HG02571 (cell line): ENCODE measurements at regions not wholly inside any gene's neighbourhood (a gene's known extent, or its start where the extent isn't known, plus 50 kb on each side); places are given as distances from the start of the nearest gene placed in this dataset.
"Not testable (repeated sequence)": the region's sequence is repeated elsewhere in the genome, so short reads cannot be mapped to it uniquely, and the experiment has no call there.

Experiments used
- ATAC-seq: cut with Tn5 transposase; IDR thresholded peaks from one replicate; pipeline ENCODE4 v1.9.1; 2021; ENCODE audit warnings: mild to moderate bottlenecking, moderate library complexity; ENCODE audit not compliant: unreplicated experiment

GRCh38 chr2:160583813-160584537, 90.4 kb upstream of the RBMS1 start:
- no peak for ATAC-seq

GRCh38 chr2:160584972-160585494, 91.4 kb upstream of the RBMS1 start:
- ATAC-seq: no peak

GRCh38 chr2:160590664-160591063, 97.1 kb upstream of the RBMS1 start:
- ATAC-seq: no peak

- no peak for ATAC-seq
Measured at GRCh38 chr2:160592401-160592800, 98.8 kb upstream of the RBMS1 start.

GRCh38 chr2:160592993-160593392, 99.4 kb upstream of the RBMS1 start:
- no peak for ATAC-seq

- ATAC-seq: no peak
Measured at GRCh38 chr2:160596441-160596840, 102.8 kb upstream of the RBMS1 start.

- ATAC-seq: not testable (repeated sequence)
Measured at GRCh38 chr2:160600437-160600836, 106.8 kb upstream of the RBMS1 start.

GRCh38 chr2:160602073-160602472, 108.5 kb upstream of the RBMS1 start:
- no peak for ATAC-seq

GRCh38 chr2:160603771-160604510, 110.3 kb upstream of the RBMS1 start:
- ATAC-seq: no peak

- no peak for ATAC-seq
Measured at GRCh38 chr2:160606341-160606740, 112.7 kb upstream of the RBMS1 start.

GRCh38 chr2:160608599-160608998, 115.0 kb upstream of the RBMS1 start:
- ATAC-seq: no peak

GRCh38 chr2:160609346-160609745, 115.7 kb upstream of the RBMS1 start:
- ATAC-seq: no peak

- ATAC-seq: no peak
Measured at GRCh38 chr2:160610041-160610440, 116.4 kb upstream of the RBMS1 start.

GRCh38 chr2:160612266-160612856, 118.8 kb upstream of the RBMS1 start:
- no peak for ATAC-seq

GRCh38 chr2:160613466-160614153, 120.0 kb upstream of the RBMS1 start:
- no peak for ATAC-seq

- ATAC-seq: no peak
Measured at GRCh38 chr2:160614391-160614790, 120.8 kb upstream of the RBMS1 start.

GRCh38 chr2:160615706-160616105, 122.1 kb upstream of the RBMS1 start:
- no peak for ATAC-seq

GRCh38 chr2:160616149-160616548, 122.5 kb upstream of the RBMS1 start:
- ATAC-seq: no peak

- no peak for ATAC-seq
Measured at GRCh38 chr2:160621748-160622147, 128.1 kb upstream of the RBMS1 start.

- ATAC-seq: not testable (repeated sequence)
Measured at GRCh38 chr2:160628020-160628637, 134.5 kb upstream of the RBMS1 start.

- ATAC-seq: no peak
Measured at GRCh38 chr2:160628811-160629210, 135.2 kb upstream of the RBMS1 start.
